GM18870 (cell line): ENCODE measurements at regions not wholly inside any gene's neighbourhood (a gene's known extent, or its start where the extent isn't known, plus 50 kb on each side); places are given as distances from the start of the nearest gene placed in this dataset.
"Not testable (repeated sequence)": the region's sequence is repeated elsewhere in the genome, so short reads cannot be mapped to it uniquely, and the experiment has no call there.

ENCODE experiments used
- ATAC-seq: cut with Tn5 transposase; IDR thresholded peaks from one replicate; pipeline ENCODE4 v1.9.1; 2021; ENCODE audit warnings: moderate library complexity; ENCODE audit not compliant: unreplicated experiment

DNA sequence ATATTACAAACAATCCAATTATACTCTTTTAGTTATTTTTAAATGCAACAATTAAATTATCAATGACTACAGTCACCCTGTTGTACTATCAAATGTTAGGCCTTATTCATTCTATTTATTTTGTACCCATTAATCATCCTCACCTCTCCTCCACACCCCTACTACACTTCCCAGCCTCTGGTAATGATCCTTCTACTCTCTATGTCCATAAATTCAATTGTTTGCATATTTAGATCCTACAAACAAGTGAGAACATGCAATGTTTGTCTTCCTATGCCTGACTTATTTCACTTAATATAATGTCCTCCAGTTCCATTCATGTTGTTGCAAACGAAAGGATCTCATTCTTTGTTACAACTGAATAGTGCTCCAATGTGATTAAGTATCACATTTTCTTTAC lies 1414.6 kb downstream of the SLITRK1 start:
- ATAC-seq, result no peak

DNA sequence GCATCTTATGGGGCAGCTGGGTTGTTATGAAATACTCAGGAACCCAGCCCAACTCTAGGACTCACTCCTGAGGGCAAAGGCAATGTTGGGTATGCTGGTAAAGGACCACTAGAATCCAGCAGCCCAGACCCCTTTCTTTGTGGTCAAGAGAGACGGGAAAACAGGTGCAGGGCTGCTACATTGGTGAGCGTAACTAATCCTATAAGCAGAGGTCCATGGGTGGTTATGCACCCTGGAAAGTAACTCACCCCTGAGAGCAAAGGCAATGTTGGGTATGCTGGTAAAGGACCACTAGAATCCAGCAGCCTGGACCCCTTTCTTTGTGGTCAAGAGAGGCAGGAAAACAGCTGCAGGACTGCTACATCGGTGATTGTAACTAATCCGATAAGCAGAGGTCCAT lies 1422.7 kb downstream of the SLITRK1 start:
- ATAC-seq, result not testable (repeated sequence)

DNA sequence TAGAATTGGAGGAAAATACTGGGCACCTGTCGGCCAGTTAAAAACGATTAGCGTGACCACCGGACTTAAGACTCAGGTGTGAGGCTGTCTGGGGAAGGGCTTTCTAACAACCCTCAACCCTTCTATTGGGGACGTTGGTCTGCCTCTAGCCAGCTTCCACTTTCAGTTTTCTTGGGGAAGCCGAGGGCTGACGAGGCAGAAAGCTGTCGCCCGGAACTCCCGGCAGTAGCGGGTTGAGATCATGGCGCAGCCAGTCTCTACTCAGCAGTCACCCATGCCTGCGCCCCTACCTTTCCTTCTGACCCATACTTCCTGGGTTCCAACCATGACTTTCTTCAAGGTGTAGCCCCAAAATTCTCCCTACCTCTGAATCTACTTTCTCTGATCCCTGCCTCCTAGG lies 1424.1 kb downstream of the SLITRK1 start:
- no peak for ATAC-seq

DNA sequence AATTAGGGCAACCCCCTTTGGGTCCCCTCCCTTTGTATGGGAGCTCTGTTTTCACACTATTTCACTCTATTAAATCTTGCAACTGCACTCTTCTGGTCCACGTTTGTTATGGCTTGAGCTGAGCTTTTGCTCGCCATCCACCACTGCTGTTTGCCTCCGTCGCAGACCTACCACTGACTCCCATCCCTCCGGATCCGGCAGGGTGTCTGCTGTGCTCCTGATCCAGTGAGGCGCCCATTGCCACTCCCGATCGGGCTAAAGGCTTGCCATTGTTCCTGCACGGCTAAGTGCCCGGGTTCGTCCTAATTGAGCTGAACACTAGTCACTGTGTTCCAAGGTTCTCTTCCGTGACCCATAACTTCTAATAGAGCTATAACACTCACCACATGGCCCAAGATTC lies 1424.7 kb downstream of the SLITRK1 start:
- ATAC-seq, result not testable (repeated sequence)

DNA sequence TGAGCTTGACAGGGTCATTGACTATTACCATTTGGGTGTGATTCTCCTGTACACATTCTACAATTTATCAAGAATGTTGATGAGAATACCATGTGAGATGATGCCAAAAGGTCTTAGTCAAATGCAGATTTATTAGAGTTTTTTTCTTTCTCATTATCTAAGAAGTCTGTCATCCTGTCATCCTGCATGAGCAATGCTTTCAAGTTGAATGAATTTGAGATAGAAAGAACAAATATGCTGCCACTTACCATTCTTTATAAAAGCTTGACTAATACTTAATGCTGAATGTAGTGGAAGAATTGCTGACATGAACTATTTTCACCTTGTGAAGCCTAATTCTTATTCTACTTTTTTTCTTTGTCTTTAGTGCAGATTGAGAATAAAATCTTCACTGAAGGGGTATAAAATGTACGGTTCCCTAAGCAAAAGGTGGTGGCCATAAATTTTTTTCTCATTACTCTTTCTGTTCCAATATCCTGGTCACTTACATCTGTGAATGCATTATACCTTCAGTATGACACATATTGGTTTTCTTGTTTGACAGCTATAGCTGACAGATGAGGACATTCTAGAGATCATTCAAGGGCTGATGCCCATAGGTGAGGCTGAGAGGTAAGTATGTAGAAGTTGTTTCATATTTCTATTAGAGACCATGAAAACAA lies 1434.7 kb downstream of the SLITRK1 start:
- no peak for ATAC-seq

DNA sequence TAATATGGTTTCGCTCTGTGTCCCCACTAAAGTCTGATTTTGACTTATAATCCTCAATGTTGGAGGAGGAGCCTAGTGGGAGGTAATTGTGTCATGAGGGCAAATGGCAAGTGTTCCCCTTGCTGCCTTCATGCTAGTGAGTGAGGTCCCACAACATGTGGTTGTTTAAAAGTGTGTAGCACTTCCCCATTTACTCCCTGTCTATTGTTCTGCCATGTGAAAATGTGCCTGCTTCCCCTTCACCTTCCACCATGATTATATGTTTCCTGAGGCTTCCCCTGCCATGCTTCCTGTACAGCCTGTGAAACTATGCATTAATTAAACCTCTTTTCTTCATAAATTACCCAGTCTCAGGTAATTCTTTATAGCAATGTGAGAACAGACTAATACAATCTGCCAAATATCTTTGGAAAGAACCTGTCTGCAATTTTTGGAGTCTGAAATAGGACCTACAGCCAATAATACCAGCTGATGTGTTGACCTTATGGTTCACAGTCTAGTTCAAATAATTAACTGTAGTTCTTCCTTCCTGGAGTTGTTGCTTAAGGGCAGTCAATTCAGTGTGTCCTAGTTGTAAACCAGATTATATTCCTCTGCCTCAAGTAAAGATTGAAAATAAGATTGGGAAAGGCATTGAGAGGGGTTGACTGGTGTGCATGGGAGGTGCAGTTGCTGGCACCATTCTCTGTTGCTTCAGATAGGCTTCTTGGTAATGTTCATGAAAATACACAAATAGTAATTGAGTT lies 1442.9 kb downstream of the SLITRK1 start:
- no peak for ATAC-seq

DNA sequence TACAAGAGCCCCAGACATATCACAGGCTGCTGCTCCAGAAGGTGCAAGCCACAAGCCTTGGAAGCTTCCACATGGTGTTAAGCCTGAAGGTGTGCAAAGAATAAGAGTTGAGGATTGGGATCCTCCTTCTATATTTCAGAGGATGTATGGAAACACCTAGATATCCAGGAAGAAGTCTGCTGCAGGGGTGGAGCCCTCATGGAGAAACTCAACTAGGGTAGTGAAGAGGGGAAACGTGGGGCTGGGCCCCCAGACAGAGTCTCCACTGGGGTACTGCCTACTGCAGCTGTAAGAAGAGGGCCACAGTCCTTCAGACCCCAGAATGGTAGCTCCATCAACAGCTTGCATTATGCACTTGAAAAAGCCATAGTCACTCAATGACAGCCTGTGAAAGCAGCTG lies 1444.0 kb downstream of the SLITRK1 start:
- no peak for ATAC-seq

DNA sequence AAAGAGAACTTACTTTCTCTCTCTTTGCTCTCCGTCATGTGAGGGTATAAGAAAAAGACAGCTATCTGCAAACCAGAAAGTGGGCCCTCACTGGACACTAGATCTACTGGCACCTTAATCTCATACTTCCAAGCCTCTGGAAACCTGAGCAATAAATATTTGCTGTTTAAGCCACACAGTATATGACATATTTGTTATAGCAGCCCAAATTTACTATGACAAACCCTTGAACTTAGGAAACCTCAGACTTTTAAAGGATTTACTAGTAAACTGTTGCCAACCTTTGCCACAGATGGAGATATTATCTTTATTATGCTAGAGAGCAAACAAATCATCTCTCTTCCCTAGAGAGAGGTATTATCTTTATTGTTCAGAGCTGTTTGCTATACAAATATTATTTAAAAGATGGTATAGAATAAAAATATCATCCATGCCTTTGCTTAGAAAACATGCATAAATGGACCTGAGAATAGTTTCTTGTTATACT lies 1446.1 kb downstream of the SLITRK1 start:
- ATAC-seq, result no peak

DNA sequence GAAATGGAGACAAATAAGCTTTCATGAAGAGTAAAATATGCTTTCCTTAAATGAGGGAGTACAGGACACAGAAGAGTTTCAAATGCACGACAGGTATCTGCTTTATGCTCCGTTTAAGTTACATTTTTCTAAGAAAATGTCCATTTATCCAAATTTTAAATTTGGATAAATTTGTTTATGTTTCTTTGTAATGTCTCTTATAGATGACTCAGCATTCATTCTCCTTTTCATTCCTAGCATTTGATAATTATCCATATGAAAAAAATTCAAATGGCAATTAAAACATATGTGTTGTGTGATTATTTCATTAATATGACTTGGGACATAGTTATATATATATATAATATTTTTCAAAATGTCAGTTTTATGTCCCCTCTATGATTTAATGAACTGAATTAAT lies 1449.3 kb downstream of the SLITRK1 start:
- no peak for ATAC-seq

DNA sequence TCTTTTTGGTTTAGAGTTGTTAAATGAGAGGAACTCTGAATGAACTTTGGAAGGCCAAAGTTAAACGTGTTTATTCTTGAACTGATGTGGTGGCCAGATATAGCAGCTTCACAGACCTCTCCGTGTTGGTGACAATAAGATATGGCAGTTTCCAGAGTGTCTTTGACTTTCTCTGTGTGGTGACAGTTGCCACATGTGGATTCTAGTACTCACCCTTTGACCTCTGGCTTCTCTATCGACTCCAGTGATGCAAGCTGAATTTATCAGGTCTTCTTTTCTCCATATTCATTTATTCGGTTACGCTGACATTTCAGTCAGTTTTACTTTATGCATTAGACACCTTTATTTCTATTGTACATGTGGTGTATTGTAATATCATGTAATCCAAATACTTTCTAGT lies 1469.5 kb downstream of the SLITRK1 start:
- no peak for ATAC-seq

DNA sequence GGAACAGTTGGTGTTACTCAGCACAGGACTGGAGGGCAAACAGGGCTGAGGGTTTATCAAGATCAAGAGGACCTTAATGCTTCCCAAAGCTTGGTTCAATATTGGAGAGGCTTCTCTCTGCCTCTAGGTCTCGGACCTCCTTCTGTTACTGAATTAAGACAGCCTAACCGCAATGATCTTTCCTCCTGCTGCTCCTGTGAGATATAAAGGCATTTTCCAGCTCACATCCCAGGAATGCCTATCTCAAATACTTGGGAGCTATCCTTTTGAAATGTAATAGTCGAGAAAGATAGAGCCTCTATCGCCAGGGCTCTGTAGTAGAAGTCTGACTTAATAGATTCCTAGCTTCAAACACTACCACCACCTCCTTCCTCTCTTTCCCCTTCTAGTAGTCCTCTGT lies 1475.0 kb downstream of the SLITRK1 start:
- no peak for ATAC-seq

DNA sequence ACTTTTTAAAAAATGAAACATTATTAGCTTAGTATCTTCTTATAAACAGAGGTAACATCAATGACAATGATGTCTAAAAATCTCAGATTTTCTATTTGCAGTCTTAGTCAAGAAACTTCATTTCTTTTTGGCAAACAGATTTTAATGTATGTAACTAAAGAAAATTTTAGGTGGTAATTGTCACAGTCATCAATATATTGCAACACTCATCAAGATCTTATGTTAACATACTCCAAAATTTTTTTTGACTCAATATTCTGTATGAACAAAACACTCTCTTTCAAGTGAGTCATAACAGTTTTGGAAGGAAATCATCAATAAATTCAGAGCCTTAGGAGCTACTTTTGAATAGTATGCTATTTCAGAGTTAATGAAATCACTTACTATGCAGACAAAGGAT lies 1507.6 kb downstream of the SLITRK1 start:
- no peak for ATAC-seq

DNA sequence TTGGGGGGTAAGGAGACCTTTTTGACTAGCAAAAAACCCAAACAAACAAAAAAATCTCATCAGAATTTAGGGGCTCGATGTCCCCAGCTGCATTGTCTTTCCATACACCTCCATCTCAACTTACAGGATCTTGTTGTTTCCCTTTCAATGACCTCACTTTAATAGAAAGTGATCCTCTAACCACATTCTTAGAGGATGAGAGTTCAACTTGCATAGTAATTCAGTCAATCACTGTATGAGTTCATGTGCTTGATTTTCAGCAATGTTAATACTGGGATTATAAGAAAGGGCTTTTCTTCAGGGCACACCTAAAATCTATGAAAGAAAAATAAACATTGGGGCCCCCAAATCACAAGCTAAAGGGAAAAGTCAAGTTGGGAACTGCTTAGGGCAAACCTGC lies 1512.0 kb downstream of the SLITRK1 start:
- ATAC-seq, result no peak

DNA sequence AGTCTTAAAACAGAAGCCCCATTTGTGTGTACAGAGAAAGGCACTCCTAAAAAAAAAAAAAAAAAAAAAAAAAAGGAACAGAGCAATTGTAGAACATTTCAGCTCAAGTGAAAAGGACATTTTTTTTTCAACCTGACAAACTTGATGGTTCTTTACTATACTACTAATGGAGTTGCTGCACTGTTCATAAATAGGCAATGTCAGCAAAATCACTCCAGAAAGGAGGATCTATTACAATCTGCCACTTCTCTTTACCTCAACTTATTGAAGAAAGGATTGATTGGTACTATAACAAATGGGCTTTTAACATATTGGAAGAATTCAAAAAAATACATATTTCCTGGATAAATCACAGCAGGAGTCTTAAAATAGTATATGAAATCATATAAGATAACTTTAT lies 1517.7 kb downstream of the SLITRK1 start:
- no peak for ATAC-seq

DNA sequence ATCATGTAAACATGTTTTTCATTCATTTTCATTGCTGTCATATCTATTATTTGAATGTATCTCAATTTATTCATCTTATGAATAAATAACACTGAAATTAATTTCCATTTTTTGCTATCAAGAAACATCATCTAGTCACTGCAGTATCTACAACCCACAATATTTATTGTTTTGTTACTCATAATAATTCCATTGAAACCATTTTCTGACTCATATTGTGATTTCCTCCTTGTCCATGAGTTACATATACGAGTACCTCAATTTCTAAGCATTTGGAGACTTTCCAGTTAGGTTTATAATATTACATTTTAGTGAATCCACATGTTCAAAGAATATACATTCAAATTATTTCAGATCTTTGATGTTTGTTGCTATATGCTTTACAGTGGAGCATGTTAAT lies 1524.0 kb downstream of the SLITRK1 start:
- ATAC-seq, result no peak

DNA sequence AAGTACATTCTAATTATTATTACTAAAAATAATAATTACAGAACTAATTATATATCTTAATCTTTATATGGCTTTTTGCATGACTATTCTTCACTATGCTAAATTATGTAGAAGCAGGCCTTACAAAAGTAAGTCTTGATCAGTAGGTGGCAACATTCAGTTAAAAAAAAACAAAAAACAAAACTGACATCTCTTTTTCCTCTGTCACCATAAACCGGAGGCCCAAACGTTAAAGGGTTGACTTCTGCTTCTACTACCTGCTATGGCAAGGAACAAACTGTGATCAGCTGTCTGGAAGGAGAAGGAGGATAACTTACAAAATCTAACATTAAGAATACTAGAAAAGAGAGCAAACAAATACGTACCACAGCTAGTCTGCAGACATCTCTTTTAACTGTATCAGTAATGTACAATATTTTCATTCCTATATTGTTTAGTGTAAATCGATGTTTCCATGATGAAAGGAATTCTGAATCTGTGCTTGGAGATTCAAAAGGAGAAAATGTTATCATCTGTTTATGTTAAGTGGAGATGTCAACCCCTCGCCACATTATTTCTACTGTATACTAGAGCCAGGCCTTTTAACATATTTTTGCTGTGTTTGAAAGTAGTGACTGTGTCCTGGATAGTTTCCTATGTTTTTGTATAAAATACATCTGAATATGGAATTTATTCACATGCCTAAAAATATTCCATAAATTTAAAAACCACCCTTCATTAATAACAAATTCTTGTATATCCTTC lies 1525.4 kb downstream of the SLITRK1 start:
- ATAC-seq, result no peak

DNA sequence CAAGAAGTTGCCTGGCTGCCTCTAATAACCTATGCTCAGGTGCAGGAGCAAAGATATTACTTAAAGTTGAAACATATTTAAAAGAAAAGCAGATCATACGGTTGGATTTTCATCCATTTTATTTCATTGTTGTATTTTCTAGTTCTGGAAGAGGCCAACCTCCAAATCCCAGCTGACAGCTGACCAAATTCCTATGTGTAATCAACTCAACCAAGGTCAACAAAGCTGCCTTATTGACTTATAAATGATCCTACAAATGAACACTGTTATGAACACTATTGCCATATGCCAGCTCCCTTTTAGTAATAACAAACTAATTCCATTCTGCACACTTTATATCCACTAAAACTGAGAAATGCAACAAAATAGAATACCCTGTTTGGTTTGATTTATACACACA lies 1537.4 kb downstream of the SLITRK1 start:
- no peak for ATAC-seq

DNA sequence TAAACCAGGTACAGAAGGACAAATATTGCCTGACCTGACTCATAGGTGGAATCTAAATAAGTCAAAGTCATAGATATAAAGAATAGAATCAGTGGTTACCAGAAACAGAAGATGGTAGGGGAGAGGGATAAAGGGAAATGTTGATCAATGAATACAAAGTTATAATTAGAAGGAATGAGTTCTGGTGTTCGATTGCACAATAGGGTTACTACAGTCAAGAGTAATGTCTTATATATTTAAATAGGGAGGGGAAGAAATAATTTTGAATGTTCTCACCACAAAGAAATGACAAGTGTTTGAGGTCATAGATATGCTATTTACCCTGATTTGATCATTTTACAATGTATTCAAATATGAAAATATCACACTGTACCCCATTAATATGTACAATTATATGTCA lies 1541.2 kb downstream of the SLITRK1 start:
- no peak for ATAC-seq

DNA sequence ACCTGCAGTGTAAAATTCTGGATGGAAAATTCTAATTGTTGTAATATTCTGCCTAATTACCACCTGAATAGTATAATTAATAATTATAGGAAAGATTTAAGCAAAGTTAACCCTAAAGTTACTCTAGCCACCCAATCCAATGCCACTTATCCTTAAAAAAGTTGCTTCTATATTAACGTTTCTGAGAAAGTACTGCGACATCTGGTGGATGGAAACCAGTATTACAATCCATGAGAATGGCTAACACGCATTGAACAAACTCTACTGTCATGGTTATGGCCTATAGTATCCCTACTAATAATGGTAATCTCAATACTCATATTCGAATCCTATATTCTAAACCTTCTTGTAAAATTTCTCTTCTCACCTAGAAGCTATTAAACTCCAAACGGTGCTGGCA lies 1551.8 kb downstream of the SLITRK1 start:
- no peak for ATAC-seq

DNA sequence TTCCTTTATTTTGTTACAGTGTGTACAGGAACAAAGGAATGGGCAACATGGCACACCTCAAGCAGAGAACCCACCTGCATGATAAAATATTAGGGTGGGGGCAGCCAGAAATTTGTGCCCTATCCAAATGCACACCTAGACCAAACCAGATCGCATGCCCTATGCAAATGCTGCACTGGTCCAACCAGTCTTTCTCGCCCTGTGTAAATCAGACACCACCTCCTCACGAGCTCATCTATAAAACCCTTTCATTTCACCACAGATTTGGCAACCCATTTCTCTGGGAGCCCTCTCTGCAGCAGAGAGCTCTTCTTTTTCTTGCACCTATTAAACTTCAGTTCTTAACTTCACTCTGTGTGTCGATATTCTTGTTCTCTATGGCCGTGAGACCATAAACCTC lies 1559.2 kb downstream of the SLITRK1 start:
- ATAC-seq, result no peak

DNA sequence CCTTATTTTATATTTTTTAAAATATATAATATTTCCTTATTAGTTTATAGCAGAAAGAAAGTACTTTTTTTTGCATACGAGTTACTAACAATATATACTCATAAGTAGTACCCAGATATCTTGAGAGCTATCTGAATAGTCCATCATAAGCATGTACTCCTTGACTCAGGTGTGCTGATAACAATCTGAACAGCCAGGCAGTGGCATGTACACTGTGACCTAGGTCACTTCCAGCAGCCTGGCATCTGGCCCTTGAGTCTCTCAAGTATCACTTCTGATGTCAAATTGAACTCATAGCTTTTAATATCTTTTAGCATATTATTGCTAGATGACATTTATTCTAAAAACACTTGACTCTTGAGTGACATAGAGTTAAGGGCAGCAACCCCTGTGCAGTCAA lies 1576.7 kb downstream of the SLITRK1 start:
- ATAC-seq, result no peak

DNA sequence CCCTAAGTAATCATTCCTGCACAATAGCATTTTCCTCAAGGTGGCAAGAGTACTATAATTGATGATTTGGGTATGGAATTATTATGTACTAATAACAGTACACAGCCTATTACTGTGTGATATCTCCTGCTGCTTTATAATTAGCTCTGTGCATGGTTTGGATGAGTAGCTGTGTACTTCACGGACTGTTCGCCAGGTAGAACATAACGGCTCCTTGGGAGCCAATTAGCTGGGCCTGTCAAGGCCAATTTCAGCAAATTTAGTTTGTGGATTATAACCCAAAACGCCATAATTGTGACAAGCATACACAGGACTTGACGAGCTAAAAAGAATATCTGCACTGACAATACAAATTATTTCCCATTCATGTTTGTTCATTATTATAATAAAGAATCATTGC lies 1584.2 kb downstream of the SLITRK1 start:
- ATAC-seq, result no peak
